A673 (cell line): ENCODE measurements at regions not wholly inside any gene's neighbourhood (a gene's known extent, or its start where the extent isn't known, plus 50 kb on each side); places are given as distances from the start of the nearest gene placed in this dataset.

Experiments
- BruUV-seq: library from RNA; stranded (reverse); fragments of 400-500 nt; replicated peaks from 2 replicates; lab custom pipeline; 2021; lab: Mats Ljungman, UMichigan
- CTCF ChIA-PET: fragments of 300-600 bp; sonication (Branson Sonifier 250); formaldehyde crosslinking; loops from one replicate; lab custom pipeline; 2022; ENCODE audit warnings: antibody characterized with exemption; lab: Charles Lee
- POLR2A ChIA-PET: fragments of 300-600 bp; sonication (Branson Sonifier 250); formaldehyde crosslinking; loops from one replicate; lab custom pipeline; 2022; ENCODE audit warnings: antibody characterized with exemption; ENCODE audit not compliant: low non-redundant PET; lab: Charles Lee
- DNase-seq: peaks from one replicate; pipeline ENCODE4 v3.0.0-alpha.2; 2015; ENCODE audit warnings: low spot score
- H3K27ac ChIP-seq: fragments of 200-600 bp; sonication (generic); 2 replicates; pipeline ENCODE4 v1.5.1; 2016; ENCODE audit warnings: mixed run types, low read depth, mild to moderate bottlenecking, mixed read lengths, antibody characterized with exemption, low read length; ENCODE audit not compliant: poor library complexity, severe bottlenecking
- H3K27me3 ChIP-seq: fragments of 200-600 bp; sonication (generic); replicated peaks from 2 replicates; pipeline ENCODE4 v1.6.1; 2017; ENCODE audit warnings: mixed run types, low read depth, mild to moderate bottlenecking, mixed read lengths, antibody characterized with exemption, low read length; ENCODE audit not compliant: insufficient read depth, poor library complexity
- H3K36me3 ChIP-seq: fragments of 200-600 bp; sonication (generic); 2 replicates; pipeline ENCODE4 v1.6.1; 2016; ENCODE audit warnings: mixed run types, mild to moderate bottlenecking, mixed read lengths, antibody characterized with exemption, low read length; ENCODE audit not compliant: insufficient read depth, poor library complexity, severe bottlenecking
- H3K4me1 ChIP-seq: fragments of 200-600 bp; sonication (generic); 2 replicates; pipeline ENCODE4 v1.6.1; 2017; ENCODE audit warnings: mixed run types, mild to moderate bottlenecking, mixed read lengths, antibody characterized with exemption, low read length; ENCODE audit not compliant: insufficient read depth, poor library complexity, severe bottlenecking
- H3K4me3 ChIP-seq: fragments of 200-600 bp; sonication (generic); 2 replicates; pipeline ENCODE4 v1.5.1; 2016; ENCODE audit warnings: low read depth, mixed run types, mild to moderate bottlenecking, mixed read lengths, low read length; ENCODE audit not compliant: poor library complexity, severe bottlenecking
- H3K9me3 ChIP-seq: fragments of 200-600 bp; sonication (generic); 2 replicates; pipeline ENCODE4 v1.6.1; 2016; ENCODE audit warnings: mixed run types, low read depth, mild to moderate bottlenecking, mixed read lengths, antibody characterized with exemption, low read length; ENCODE audit not compliant: poor library complexity, severe bottlenecking
- EZH2 ChIP-seq: fragments of 200-600 bp; sonication (generic); IDR thresholded peaks from 2 replicates; pipeline ENCODE4 v1.6.1; 2017; ENCODE audit warnings: borderline replicate concordance, low read depth, mild to moderate bottlenecking, mixed read lengths, antibody characterized with exemption, low read length; ENCODE audit not compliant: poor library complexity, severe bottlenecking
- intact Hi-C: fragments of 100-400 bp; cut with micrococcal nuclease; formaldehyde crosslinking; loops from one replicate; pipeline ENCODE4 v1.10.0; 2022; ENCODE audit not compliant: unreplicated experiment
- TF ChIP-seq, protein P1 (sequence below): fragments of 300-800, 200-600 bp; sonication (generic); conservative IDR thresholded peaks from 2 replicates; pipeline ENCODE4 v1.5.1; 2017; ENCODE audit warnings: low read depth, mild to moderate bottlenecking, antibody characterized with exemption, low read length, moderate library complexity, mixed read lengths

DNA sequence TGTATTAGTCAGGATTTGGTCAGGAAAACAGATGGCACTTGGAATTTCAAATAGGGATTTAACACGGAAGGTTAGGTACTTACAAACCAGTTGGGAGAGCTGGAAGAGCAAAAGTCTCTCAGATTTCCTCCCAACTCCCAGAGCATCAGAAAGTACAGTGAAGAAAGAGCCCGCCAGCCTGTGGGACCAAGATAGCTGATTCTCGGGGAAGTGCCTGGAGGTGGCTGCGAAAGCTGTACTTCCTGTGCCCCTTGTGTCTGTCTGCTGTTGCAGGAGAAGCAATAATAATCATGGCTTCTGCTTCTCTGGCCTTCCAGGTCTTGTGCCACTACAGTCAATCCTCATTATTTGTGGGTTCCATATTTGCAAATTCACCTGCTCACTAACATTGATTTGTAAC is 221.0 kb upstream of the BCOR start:
- TF ChIP-seq, protein P1, sequence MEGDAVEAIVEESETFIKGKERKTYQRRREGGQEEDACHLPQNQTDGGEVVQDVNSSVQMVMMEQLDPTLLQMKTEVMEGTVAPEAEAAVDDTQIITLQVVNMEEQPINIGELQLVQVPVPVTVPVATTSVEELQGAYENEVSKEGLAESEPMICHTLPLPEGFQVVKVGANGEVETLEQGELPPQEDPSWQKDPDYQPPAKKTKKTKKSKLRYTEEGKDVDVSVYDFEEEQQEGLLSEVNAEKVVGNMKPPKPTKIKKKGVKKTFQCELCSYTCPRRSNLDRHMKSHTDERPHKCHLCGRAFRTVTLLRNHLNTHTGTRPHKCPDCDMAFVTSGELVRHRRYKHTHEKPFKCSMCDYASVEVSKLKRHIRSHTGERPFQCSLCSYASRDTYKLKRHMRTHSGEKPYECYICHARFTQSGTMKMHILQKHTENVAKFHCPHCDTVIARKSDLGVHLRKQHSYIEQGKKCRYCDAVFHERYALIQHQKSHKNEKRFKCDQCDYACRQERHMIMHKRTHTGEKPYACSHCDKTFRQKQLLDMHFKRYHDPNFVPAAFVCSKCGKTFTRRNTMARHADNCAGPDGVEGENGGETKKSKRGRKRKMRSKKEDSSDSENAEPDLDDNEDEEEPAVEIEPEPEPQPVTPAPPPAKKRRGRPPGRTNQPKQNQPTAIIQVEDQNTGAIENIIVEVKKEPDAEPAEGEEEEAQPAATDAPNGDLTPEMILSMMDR, result no peak
- TF ChIP-seq EZH2, result no peak
- intact Hi-C loops, result no loop called here
- BruUV-seq, result no TSS peak
- Histone ChIP-seq H3K4me3 (no peak overlapping the region), H3K9me3 (no peaks in the 10 kb centered on the region), H3K36me3 (no peaks in the 10 kb centered on the region), H3K27me3 (no peaks in the 10 kb centered on the region), H3K4me1 (no peaks in the 10 kb centered on the region), H3K27ac (no peak overlapping the region)
- no peak for DNase-seq
- CTCF ChIA-PET, result no interaction called here
- POLR2A ChIA-PET, result no interaction called here

DNA sequence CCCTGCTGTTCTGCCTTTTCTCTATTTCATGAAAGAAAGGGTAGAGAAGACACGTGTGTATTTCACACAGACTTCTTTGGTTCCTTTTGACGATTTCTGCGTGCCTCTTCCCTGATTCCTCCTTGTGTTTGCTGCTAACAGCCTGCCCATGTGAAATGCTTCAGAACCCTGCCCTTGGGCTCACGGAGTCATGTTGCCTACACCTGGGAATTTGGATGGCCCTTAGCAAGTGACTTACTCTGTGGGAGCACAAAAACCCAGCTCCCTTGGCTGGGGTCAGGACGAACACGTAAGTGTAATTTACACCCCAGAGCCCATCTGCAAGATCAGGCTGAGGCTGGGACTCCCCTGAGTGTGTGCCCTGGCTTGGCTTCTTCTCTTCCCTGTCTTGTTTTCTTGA is 220.3 kb upstream of the BCOR start:
- Histone ChIP-seq H3K27me3 (no peaks in the 10 kb centered on the region), H3K4me3 (no peak overlapping the region), H3K9me3 (no peaks in the 10 kb centered on the region), H3K27ac (no peak overlapping the region), H3K36me3 (no peaks in the 10 kb centered on the region), H3K4me1 (no peaks in the 10 kb centered on the region)
- intact Hi-C loops, result no loop called here
- no peak for DNase-seq
- no TSS peak for BruUV-seq
- ChIA-PET CTCF (no interaction called here), POLR2A (no interaction called here)
- no peak for TF ChIP-seq EZH2
- TF ChIP-seq, protein P1, result no peak

DNA sequence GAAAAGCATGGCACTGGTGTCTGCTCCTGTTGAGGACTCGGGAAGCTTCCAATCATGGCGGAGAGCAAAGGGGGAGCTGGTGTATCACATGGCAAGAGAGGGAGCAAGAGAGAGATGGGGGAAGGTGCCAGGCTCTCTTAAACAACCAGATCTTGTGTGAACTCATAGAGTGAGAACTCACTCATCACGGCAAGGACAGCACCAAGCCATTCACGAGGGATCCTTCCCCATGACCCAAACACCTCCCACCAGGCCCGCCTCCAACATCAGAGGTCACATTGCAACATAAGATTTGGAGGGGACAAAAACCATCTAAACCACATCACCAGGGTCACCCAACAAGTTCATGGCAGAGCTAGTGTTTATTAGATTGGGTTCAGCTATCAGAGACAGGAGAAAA is 218.7 kb upstream of the BCOR start:
- BruUV-seq, result no TSS peak
- TF ChIP-seq, protein P1, result no peak
- TF ChIP-seq EZH2, result no peak
- intact Hi-C loops, result no loop called here
- H3K27me3 ChIP-seq, result no peaks in the 10 kb centered on the region
- ChIA-PET POLR2A (no interaction called here), CTCF (no interaction called here)
- H3K9me3 ChIP-seq, result no peaks in the 10 kb centered on the region
- H3K27ac ChIP-seq, result no peak overlapping the region
- no peak for DNase-seq
- no peaks in the 10 kb centered on the region for H3K4me1 ChIP-seq
- no peaks in the 10 kb centered on the region for H3K36me3 ChIP-seq
- no peak overlapping the region for H3K4me3 ChIP-seq
